GM19438 (cell line): ENCODE measurements at regions not wholly inside any gene's neighbourhood (a gene's known extent, or its start where the extent isn't known, plus 50 kb on each side); places are given as distances from the start of the nearest gene placed in this dataset.

Source experiments
- ATAC-seq: cut with Tn5 transposase; IDR thresholded peaks from one replicate; pipeline ENCODE4 v1.9.1; 2021; ENCODE audit warnings: low read depth; ENCODE audit not compliant: unreplicated experiment

GRCh38 chr2:160936044-160936806 is 224.0 kb upstream of the TANK start:
- no peak for ATAC-seq

DNA sequence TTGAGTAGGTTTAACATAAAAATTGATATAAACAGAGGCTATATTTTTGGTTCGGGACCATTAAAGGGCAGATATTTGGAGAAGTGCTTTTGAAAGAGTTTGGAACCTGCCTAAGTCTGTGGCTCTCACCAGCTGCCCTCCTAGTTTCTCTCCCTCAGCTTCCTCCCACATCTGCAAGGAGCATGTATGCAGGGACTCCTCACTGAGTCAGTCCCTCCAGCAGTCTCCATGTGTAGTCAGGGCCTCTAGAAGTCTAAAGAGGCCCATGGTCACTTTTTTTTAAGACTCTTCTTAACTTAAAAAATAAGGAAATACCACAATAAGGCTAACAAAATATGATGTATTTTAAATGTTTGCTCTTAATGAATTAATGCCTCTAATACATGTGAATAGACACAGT is 220.0 kb upstream of the TANK start:
- ATAC-seq, result no peak

GRCh38 chr2:160940699-160941098 is 219.5 kb upstream of the TANK start:
- no peak for ATAC-seq

DNA sequence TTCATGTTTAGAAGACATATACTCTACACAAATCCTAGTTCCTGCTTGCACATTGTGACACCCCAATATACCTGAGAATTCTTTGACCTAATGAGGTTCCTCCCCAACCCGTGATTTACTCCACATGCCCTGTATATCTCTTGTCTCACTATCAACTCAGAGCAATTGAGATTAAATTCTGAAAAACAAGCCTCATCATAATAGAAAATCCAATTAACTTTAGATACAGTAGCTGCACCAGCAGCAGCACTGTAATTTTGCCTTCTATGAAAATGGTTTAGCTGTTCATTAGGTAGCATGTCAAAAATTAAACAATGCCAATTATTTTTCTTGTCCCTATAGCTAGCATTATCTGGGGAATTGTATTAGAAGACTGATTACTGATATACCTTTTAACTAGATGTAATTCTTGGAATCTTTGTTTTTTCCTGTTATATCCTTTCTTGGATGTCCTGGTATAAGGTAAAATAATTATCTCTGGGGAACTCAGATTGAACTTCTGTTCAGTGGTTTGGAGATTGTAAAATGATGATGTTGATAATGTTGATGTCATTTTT is 218.9 kb upstream of the TANK start:
- no peak for ATAC-seq

- no peak for ATAC-seq
These were observed 217.6 kb upstream of the TANK start for GRCh38 chr2:160942476-160943142.

- no peak for ATAC-seq
These were observed 216.8 kb upstream of the TANK start for GRCh38 chr2:160943414-160943813.

GRCh38 chr2:160952464-160953254 is 207.6 kb upstream of the TANK start:
- ATAC-seq, result no peak

DNA sequence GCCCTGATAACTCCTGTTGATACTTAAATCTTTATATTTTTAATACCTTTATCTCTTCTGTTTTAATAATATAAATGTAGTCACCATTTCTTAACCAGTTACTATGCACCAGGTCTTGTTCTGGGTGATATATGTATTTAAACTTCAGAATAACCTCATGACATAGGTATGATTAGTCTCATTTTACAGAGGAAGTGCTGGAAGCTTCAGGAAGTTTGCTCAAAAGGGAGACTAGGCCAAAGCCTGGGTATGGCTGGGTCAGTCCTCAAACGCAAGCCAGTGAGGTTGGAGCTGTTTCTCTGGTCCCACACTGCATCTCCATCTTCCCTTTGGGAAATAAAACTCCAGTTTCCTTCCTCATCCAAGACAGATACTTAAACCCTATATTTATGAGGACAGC is 204.7 kb upstream of the TANK start:
- no peak for ATAC-seq

- ATAC-seq, result no peak
These were observed 203.9 kb upstream of the TANK start for GRCh38 chr2:160956243-160956802.

DNA sequence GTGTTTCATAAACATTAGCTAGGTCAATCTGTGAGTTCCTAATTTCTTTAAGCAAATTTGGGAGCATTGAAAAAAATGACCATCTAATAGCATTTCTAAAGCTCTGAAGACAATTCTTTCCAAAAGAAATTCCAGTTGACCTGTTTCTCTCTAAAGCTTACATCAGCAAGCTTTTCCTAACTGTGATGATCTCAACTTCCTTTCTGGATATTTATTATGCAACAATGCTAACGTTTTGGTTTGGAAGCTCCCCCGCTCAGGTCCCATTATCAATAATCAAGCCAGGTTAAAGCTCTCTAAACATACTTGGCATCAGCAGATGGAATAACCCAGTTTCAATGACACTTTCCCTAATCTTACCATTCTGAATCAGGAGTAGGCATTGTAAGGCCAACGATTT is 196.3 kb upstream of the TANK start:
- ATAC-seq, result no peak

DNA sequence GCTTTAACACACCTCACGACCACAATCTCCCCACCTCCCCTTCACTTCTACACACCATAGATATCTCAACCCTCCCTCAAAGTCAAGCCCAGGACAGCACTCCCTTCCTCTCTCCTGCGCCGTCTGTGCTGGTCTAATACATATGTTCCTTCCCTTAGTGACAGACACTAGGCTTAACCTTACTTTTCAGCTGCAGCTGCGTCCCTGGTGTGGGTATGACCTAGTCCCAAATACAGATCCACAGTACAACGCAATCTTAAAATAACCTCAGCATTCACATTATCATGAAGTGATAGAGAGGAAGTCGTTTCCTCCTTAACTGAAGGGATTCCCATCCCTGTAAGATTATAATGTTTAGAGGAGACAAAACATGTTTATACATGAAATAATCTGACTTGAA is 192.7 kb upstream of the TANK start:
- ATAC-seq, result no peak

GRCh38 chr2:160968183-160968582 is 192.0 kb upstream of the TANK start:
- no peak for ATAC-seq

GRCh38 chr2:160970052-160970965 is 189.9 kb upstream of the TANK start:
- ATAC-seq, result no peak

- ATAC-seq, result no peak
These were observed 186.2 kb upstream of the TANK start for GRCh38 chr2:160973991-160974390.

- no peak for ATAC-seq
These were observed 185.4 kb upstream of the TANK start for GRCh38 chr2:160974803-160975202.

DNA sequence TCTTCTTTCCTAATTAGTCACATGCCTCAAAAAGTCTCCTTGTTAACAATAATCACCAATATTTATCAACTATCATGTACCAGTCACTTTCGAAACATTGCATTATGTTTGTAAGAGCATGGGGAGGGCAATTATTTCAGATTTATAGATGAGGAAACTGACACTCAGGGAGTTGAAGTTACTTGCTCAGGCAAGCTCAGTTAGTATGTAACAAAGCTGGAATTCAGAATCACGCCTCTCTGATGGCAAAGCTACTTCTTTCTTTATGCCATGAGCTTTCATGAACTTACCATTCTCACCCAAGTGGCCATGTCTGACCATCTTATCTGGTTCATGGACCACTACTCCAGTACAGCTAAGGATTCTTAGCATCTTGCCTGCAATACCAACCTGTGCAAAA is 183.4 kb upstream of the TANK start:
- no peak for ATAC-seq

- no peak for ATAC-seq
These were observed 182.9 kb upstream of the TANK start for GRCh38 chr2:160977376-160977775.

GRCh38 chr2:160977854-160978253 is 182.4 kb upstream of the TANK start:
- ATAC-seq, result no peak

DNA sequence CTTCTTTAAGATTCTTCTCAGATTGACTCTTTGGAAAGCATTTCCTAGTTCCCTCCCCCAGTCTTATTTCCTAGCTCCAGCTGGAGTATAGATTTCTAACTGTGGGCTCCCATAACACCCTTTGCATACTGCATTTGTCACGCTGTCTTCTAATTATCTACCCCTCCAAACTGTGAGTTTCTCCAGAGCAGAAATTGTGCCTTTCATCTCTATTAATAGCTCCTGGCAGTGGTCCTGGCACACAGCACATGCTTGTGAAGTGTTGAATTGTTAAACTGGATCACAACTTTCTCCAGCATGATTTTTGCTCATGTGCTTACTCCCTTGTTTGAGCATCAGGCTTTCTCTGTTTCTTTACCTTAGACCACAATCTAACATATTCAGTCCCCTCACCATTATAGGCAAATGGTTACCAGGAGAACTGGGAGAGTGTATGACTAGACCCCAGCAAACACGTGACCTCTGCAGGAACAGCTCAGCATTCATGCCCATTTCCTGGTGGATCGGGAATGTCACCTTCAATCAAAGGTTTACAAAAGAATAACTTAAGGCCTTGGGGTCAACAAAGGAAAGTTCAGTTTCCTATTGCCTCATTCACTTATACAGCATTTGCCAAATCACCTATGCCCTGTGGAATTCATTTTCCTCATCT is 175.7 kb upstream of the TANK start:
- ATAC-seq, result no peak
